ENCODE measurements at regions not wholly inside any gene's neighbourhood (a gene's known extent, or its start where the extent isn't known, plus 50 kb on each side); places are given as distances from the start of the nearest gene placed in this dataset.
A peak's percentile ranks its signal among the peaks of the same experiment; 100 is the strongest.

DNA sequence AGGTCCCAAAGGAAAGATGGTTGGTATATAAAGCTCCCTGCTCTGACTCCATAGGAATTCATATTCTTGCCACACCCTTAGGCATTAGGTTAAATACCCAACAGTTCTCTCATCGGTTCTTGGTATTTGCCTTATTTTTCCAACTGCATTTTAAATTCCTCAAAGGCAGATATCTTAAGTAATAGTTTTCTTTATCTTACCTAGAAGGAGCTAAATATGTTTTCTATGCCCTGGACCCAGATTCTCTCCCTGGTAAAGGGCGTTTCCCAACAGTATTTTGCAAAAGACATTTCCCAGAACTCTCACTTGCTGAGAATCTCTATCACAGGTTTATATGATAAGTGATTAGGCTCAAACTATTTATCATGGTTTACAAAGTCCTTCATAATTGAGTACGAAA is 158.6 kb upstream of the BDNF start:
- TF ChIP-seq, protein P1, sequence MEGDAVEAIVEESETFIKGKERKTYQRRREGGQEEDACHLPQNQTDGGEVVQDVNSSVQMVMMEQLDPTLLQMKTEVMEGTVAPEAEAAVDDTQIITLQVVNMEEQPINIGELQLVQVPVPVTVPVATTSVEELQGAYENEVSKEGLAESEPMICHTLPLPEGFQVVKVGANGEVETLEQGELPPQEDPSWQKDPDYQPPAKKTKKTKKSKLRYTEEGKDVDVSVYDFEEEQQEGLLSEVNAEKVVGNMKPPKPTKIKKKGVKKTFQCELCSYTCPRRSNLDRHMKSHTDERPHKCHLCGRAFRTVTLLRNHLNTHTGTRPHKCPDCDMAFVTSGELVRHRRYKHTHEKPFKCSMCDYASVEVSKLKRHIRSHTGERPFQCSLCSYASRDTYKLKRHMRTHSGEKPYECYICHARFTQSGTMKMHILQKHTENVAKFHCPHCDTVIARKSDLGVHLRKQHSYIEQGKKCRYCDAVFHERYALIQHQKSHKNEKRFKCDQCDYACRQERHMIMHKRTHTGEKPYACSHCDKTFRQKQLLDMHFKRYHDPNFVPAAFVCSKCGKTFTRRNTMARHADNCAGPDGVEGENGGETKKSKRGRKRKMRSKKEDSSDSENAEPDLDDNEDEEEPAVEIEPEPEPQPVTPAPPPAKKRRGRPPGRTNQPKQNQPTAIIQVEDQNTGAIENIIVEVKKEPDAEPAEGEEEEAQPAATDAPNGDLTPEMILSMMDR (IDR thresholded peaks at IDR 0.05; ENCODE audit: low read depth, low read length) = no peak
- no peak for TF ChIP-seq EZH2phosphoT487 (IDR thresholded peaks at IDR 0.05; ENCODE audit: low read depth)
- Histone ChIP-seq H3K4me2 (ENCODE audit: low read length) (no peak overlapping the region), H3K36me3 (replicated peaks; ENCODE audit: low read depth, low read length) (no peaks in the 10 kb centered on the region), H3K4me1 (ENCODE audit: low read length) (peaks cover 24% of the 10 kb centered on the region), H3K27me3 (ENCODE audit: low read depth, low read length) (peaks cover 28% of the 10 kb centered on the region), H3K9ac (ENCODE audit: low read length) (no peak overlapping the region), H3K9me3 (ENCODE audit: insufficient read depth, low read length) (no peaks in the 10 kb centered on the region), H4K20me1 (ENCODE audit: insufficient read depth, low read length) (no peaks in the 10 kb centered on the region), H3K27ac (ENCODE audit: low read length) (no peak overlapping the region), H3K4me3 (ENCODE audit: low read length) (no peak overlapping the region), H3K79me2 (ENCODE audit: low read length) (no peaks in the 10 kb centered on the region), H2AFZ (ENCODE audit: low read depth, low read length) (no peak overlapping the region)

DNA sequence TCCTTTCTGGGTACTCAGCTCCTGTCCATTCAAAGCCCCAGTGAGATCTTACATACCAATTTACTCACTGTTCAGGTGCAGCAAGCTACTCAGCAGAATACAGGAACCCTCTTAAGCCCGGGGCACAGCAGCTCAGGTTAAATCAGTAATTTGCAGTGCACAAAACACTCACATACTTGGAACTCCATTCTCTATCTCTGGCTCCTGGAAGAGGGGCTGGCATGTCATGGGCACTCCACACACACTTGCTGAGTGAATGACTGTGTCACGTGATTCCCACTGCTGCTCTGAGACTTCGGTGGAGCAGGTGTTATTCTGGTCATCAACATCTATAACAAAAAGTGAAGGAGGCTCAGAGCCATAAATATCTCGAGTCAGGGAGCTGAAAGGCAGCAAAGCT is 157.3 kb upstream of the BDNF start:
- no peaks in the 10 kb centered on the region for H3K9me3 ChIP-seq (ENCODE audit: insufficient read depth, low read length)
- no peak overlapping the region for H2AFZ ChIP-seq (ENCODE audit: low read depth, low read length)
- H3K27ac ChIP-seq (ENCODE audit: low read length) = no peak overlapping the region
- H3K36me3 ChIP-seq (replicated peaks; ENCODE audit: low read depth, low read length) = no peaks in the 10 kb centered on the region
- no peak overlapping the region for H3K9ac ChIP-seq (ENCODE audit: low read length)
- peaks cover 24% of the 10 kb centered on the region for H3K4me1 ChIP-seq (ENCODE audit: low read length)
- H3K79me2 ChIP-seq (ENCODE audit: low read length) = no peaks in the 10 kb centered on the region
- peak overlapping the region; percentile 38 for H3K4me2 ChIP-seq (ENCODE audit: low read length)
- peaks cover 33% of the 10 kb centered on the region for H3K27me3 ChIP-seq (ENCODE audit: low read depth, low read length)
- TF ChIP-seq, protein P1 (IDR thresholded peaks at IDR 0.05; ENCODE audit: low read depth, low read length) = no peak
- no peak for TF ChIP-seq EZH2phosphoT487 (IDR thresholded peaks at IDR 0.05; ENCODE audit: low read depth)
- H3K4me3 ChIP-seq (ENCODE audit: low read length) = no peak overlapping the region
- H4K20me1 ChIP-seq (ENCODE audit: insufficient read depth, low read length) = no peaks in the 10 kb centered on the region

DNA sequence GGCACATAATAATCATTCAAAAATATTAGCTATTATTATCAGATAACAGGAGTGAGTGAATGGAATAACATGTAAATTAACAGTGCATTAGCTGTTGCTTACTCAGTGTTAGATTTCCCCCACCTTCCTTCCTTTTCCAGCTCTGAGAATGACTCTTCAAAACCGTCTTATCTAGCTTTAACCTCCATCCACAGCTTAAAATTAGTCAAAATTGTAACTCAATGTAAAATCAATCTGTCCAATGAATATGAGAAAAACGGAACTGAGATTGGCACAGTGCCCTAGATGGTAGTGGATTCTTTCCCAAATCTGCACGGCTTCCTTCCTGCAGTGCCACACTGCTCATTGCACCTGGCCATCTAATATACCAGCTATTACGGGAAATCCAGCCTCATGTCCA is 156.8 kb upstream of the BDNF start:
- 0 out of 2 replicates have a peak, but pooled peaks have one; percentile 42 for TF ChIP-seq EZH2phosphoT487 (IDR thresholded peaks at IDR 0.05; ENCODE audit: low read depth)
- TF ChIP-seq, protein P1 (IDR thresholded peaks at IDR 0.05; ENCODE audit: low read depth, low read length) = no peak
- Histone ChIP-seq H3K9me3 (ENCODE audit: insufficient read depth, low read length) (no peaks in the 10 kb centered on the region), H3K27me3 (ENCODE audit: low read depth, low read length) (peaks cover 33% of the 10 kb centered on the region), H4K20me1 (ENCODE audit: insufficient read depth, low read length) (no peaks in the 10 kb centered on the region), H3K4me2 (ENCODE audit: low read length) (peak overlapping the region; percentile 38), H3K27ac (ENCODE audit: low read length) (no peak overlapping the region), H3K79me2 (ENCODE audit: low read length) (no peaks in the 10 kb centered on the region), H3K4me3 (ENCODE audit: low read length) (no peak overlapping the region; the same call in 1 of the 2 replicates), H2AFZ (ENCODE audit: low read depth, low read length) (no peak overlapping the region), H3K9ac (ENCODE audit: low read length) (no peak overlapping the region), H3K36me3 (replicated peaks; ENCODE audit: low read depth, low read length) (no peaks in the 10 kb centered on the region), H3K4me1 (ENCODE audit: low read length) (peaks cover 24% of the 10 kb centered on the region)

DNA sequence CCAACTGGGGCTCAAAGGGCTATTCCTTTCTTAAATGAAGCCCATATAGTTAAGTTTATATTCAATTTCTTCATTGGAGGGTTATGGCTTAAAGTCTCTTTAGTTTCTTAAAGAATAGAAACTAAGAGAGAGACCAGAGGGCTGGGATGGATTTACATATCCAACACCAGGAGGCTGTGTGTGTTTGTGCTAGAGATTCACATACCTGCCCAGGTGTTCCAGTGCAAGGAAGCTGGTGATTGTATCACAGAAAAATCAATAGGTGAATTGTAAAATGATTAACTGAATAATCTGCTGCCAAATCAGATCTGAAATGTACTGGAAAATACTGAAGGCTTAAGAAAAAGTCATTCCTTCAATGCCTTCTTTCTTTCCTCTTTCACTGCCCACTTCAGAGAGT is 148.2 kb upstream of the BDNF start:
- Histone ChIP-seq H3K4me2 (ENCODE audit: low read length) (no peak overlapping the region), H3K9ac (ENCODE audit: low read length) (no peak overlapping the region), H3K4me3 (ENCODE audit: low read length) (no peak overlapping the region), H4K20me1 (ENCODE audit: insufficient read depth, low read length) (no peaks in the 10 kb centered on the region), H3K79me2 (ENCODE audit: low read length) (no peaks in the 10 kb centered on the region), H3K9me3 (ENCODE audit: insufficient read depth, low read length) (no peaks in the 10 kb centered on the region), H3K27me3 (ENCODE audit: low read depth, low read length) (0 out of 2 replicates have a peak, but pooled peaks cover 4% of the 10 kb centered on the region), H3K27ac (ENCODE audit: low read length) (no peak overlapping the region), H3K36me3 (replicated peaks; ENCODE audit: low read depth, low read length) (no peaks in the 10 kb centered on the region), H2AFZ (ENCODE audit: low read depth, low read length) (no peak overlapping the region), H3K4me1 (ENCODE audit: low read length) (no peaks in the 10 kb centered on the region)
- TF ChIP-seq, protein P1 (IDR thresholded peaks at IDR 0.05; ENCODE audit: low read depth, low read length) = no peak
- TF ChIP-seq EZH2phosphoT487 (IDR thresholded peaks at IDR 0.05; ENCODE audit: low read depth) = no peak

Measured in OCI-LY3 (cell line).